GM18505 (cell line): ENCODE measurements at regions not wholly inside any gene's neighbourhood (a gene's known extent, or its start where the extent isn't known, plus 50 kb on each side); places are given as distances from the start of the nearest gene placed in this dataset.

Experiments used
- ATAC-seq: cut with Tn5 transposase; IDR thresholded peaks from one replicate; pipeline ENCODE4 v1.9.1; 2021; ENCODE audit not compliant: unreplicated experiment
- POLR2A ChIP-seq: IDR thresholded peaks from 4 replicates; pipeline ENCODE4 v1.6.1; 2011; ENCODE audit warnings: borderline replicate concordance; ENCODE audit not compliant: insufficient read depth, insufficient read length; ENCODE audit errors: extremely low read depth

DNA sequence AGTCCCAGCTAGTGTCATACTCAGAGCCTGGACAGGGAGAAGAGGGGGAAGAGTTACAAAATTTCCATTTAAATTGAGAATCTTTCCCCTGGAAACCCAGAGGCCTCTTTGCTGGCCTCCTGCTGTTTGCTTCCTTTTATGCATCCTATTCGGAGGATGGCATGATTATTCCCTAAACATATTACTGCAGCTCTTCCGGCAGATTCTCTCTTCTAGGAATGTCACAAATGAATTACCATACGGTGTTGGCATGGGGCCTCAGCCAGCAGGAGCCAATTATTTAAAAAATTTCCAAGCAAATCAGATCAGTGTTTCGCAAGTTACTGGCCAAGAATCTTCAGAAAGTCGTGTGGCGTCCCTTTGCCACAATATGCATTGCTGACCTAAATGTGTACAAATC is 326.7 kb upstream of the NCAM1 start:
- TF ChIP-seq POLR2A, result no peak
- ATAC-seq, result no peak

DNA sequence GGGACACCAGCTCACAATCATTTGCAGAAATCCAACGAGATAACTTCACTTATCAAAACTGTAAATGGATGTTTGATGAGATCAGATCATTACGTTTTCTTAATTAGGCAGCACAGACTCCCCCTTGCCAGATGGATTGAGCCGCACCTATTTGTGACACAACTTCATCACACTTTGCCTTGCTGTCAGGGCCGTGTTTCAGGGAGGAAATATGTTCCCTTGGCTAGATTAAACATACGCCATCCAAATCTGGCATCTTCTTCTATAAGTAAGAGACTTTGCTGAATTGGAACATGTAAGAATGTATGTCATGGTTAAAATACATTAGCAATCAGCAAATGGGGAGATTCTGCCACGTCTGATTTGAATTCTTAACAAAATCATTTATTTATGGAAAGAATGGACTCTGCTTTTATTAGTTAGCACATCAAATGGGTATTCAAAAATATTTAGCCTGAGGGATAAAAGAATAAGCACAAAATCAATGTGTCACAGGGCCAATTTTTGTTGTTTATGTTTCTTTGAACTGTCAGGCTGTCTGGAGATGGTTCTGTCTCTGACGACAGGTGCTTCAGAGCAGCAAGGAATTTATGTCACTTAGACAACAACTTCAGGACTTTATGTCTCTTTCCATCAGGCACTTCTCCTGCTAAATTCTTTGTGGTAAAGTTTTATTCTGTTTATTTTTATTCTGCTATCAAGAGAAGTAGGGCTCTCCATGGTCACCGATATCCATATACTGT is 326.1 kb upstream of the NCAM1 start:
- ATAC-seq, result no peak
- TF ChIP-seq POLR2A, result no peak

DNA sequence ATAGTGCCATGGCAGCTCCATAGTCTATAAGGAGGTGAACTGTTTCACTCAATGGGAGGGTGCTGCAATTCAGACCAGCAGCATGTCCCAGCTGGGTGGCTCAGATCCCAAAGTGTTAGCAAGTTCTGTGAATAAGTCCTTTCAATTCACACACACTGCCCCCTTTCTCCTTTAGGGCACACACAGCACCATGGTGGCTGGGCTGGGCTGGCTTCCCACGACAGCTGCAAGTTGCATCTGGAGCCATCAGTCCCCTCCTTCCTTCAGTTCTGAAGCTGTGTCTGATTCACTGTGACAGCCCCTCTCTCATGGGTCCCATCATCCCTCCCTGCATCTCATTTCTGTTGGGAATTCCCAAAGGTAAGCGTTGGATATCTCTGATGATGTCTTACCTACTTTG is 324.1 kb upstream of the NCAM1 start:
- ATAC-seq, result no peak
- TF ChIP-seq POLR2A, result no peak

DNA sequence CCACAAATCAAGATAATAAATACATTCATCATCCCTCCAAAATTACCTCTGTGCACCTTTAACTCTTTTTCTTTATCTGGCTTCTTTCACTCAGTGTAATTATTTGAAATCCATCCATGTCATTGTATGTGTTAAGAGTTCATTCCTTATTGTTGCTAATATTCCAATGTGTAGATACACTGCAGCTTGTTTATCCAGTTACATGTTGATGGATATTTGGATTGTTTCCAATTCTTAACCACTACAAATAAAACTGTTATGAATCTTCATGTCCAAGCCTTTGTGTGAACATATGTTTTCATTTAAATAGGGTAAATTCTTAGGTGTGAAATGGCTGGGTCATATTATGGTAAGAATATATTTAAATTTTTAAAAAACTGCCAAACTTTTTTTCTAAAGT is 323.3 kb upstream of the NCAM1 start:
- no peak for ATAC-seq
- no peak for TF ChIP-seq POLR2A

DNA sequence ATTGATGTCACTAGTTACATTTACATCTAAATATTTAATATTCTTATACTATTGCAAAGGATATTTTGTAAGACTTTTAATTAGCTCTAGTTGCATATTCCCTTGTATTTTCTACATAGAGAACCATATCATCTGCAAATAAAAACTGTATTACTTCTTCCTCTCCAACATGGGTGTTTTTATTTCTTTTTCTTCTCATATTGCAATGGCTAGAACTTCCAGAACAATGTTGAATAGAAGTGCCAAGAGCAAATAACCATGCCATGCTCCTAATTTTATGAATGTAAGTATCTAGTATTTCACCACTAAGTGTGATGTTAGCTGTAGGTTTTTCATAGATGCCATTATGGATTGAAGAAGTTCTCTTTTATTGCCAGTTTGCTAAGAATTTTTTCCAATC is 321.8 kb upstream of the NCAM1 start:
- TF ChIP-seq POLR2A, result no peak
- ATAC-seq, result no peak

DNA sequence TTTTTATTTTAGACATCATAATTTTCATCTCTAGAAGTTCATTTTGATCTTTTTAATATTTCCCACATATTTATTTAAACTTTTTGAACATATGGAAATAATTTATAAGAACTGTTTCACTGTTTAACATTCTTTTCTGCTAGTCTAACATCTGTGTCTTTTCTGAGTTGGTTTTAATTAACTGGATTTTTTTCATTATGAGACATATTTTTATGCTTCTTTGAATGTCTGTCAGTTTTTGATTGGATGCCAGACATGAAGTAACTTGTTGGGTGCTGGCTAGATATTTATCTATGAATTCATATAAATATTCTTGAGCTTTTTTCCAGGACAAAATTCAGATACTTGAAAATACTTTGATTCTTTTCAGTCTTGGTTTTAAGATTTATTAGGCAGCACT is 317.8 kb upstream of the NCAM1 start:
- ATAC-seq, result no peak
- TF ChIP-seq POLR2A, result no peak

DNA sequence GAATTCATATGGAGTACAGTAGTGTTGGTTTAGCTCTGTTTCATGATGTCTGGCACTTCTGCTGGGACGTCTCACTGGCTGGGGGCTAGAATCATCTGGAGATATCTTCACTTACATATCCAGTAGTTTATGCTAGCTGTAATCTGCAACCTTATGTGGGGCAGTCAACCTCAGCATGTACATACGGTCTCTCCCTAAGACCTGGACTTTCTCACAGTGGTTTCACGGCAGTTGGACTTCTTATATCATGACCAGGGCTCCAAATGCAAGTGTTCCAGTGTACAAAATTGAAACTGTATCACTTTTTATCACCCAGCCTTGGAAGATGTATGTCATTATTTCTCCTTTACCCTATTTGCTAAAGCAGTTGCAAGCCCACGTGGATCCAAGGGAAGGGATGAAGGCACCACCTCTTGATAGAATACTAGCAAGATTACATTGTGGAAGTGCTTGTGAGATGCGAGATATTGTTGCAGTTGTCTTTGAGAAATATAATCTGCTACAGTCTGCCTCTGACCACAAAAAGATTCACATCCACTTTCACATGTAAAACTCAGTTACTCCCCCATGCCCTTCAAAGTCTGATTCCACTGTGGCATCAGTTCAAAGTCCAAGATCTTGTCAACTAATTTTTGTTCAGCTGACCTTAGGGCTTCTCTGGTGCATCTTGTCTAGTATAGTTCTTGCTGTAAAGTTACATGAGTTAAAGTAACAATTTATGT is 316.6 kb upstream of the NCAM1 start:
- peak; percentile 93 for ATAC-seq
- TF ChIP-seq POLR2A, result no peak

DNA sequence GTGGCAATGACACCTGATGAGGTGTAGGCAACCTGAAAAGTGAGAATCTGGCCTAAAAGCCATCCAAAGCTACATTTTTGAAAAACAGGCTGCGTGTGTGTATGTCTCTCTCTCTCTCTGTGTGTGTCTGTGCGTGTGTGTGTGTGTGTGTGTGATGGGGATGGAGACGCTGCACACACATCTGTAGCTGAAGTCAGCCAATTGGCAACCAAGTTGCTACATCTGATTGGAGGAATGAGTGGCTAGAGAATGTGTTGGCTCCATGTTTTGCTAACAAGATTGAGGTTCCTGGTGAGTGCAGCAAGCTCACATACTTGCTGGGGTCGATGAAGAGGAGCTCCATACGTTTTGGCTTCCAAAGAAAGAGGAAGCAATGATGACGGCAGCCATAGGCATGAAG is 311.4 kb upstream of the NCAM1 start:
- ATAC-seq, result no peak
- no peak for TF ChIP-seq POLR2A

DNA sequence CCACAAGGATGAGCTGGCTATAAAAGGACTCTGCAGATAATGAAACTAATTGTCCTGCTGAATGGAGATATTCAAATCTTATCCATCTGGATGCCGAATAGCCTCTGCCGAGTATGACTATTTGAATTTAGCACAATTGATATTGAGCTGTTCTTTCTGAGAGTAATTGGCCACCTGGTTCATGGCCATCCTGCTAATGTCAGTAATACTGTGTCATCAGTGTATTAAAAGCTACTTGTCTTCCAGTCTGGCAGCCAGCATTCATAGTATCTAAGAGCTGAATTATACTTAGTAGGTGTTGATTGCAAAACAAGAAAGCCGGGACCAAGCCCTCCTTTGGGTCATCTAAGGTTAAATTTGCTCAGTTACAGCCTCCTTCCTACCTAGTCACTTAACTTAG is 310.7 kb upstream of the NCAM1 start:
- no peak for TF ChIP-seq POLR2A
- ATAC-seq, result no peak

DNA sequence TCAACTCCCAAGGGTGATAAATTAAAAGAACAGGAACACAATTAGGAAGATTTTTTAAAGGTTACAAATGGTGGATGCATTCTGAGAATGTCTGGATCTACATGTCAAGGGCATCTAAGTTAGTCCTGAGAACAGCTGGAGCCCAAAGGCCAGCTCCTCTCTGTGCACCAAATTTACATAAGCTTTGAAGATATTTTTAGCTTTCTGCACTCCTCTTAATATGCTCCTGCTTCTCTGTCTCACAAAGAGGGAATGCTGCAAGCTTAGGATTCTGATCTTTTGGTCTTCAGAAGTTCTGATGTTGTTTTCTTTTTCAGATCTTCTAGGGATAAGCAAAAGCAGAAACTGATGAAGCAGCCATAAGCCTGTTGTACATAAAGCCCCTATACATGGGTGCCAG is 309.8 kb upstream of the NCAM1 start:
- TF ChIP-seq POLR2A, result no peak
- no peak for ATAC-seq

DNA sequence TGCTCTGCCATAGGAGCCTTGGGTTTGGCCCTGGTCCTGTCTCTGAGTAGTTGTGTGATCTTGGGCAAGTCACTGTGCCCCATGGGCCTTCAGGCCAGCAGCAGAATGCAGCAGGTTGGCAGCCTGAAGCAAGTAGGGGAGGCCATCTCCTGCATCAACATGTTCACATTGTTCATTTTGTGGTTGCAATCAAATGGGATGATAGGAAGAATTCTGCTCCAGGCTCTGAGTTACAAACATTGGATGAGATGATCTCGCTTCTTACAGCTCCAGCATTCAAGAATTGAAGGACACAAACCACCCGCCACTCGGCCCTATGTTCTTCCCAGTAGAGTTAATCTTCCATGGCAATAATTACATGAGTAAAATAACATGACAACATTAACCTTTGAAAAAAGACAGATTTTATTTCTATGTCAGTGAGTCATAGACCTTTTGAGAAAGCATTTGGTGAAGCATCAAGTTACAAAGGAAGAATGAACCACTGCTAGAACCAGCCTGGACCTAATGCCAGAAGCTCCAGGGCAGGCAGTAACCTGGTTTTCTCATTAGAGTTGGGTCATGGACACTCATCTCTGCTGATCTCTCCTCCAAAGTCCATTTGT is 308.3 kb upstream of the NCAM1 start:
- no peak for TF ChIP-seq POLR2A
- no peak for ATAC-seq

DNA sequence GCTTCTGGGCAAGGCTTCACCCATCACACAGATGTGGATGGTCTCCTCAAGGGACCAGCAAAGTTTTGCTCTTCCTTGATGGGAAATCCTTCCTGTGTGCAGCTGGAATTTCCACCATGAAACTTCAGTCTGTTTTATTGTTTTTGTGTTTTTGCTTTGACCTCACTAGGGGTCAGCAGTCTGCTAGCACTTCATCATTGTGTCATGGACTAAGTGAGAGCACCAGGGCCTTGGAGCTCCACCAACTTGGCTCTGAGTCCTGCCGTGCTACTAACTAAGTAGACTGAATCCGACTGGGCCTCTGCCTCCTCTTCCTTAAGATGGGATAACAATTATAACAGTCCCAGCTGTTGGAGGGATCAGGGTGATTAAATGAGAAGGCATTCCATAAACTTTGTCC is 305.8 kb upstream of the NCAM1 start:
- ATAC-seq, result no peak
- no peak for TF ChIP-seq POLR2A

DNA sequence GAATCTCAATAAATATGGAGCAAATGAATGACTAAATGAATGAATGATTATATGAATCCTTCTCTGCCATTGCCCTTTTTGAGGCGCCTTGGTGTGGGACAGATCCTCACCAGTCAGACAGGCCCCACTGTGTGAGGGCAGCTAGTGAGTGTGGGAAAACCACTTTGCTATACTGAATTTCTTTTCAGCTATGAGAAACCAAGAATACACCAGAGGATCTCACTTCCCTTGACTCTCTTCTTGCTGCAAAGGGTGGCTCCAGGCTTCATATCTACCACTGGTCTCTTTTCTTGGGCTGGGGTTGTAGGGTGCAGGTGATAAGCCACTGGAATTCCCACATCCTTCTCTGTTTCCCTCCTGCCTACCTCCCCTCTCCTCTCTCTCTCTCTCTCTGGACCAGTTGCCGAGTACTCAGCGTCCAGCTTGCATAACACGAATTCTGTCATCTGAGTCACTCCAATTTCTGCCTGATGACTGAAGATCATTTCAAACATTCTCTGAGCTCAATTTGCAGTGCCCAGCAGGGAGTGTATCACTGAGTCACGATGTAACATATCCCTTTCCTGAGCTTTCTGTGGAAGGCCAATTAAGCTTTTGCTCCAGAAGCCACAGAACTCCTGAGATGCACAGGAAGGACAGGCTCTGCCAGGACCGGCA is 304.3 kb upstream of the NCAM1 start:
- ATAC-seq, result no peak
- no peak for TF ChIP-seq POLR2A

DNA sequence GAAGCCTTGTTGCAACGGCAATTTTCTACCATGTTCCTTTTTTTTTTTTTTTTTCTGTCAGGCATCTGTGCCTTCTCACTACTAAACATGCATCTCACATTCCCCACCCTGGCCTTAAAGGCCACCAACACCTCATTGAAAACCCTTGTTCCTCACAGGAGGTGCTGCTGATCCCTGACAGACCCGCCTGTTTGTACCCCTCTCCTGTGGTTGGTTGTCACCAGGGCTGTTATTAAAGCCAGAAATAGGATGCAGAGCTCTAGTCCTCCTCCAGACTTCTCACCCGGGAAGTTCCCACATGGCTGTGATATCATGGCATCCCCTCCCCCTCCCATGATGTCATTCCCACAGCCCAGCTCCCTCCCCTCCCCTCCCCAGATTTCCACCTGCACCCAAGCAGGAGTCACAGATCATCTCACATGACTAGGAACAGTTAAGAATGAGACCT is 302.8 kb upstream of the NCAM1 start:
- no peak for ATAC-seq
- TF ChIP-seq POLR2A, result no peak

DNA sequence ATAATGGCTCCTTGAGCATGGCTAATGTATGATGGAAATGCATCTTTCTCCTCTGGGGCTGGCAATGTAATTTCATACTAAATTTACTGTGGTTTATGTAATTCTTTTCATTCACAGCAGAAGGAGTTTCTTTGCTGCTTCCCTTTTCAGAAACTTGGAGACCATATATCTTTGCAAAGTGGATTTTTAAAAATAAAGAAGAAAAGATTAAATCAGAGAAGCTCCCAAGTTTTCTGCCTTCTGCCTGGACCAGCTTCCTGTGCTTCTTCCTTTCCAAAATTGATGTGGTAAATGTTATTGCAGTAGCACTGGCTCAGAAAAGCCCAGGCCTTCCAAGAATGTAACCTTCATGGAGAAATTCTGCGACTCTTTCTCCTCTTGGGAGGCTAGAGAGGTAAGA is 300.1 kb upstream of the NCAM1 start:
- no peak for TF ChIP-seq POLR2A
- ATAC-seq, result no peak

DNA sequence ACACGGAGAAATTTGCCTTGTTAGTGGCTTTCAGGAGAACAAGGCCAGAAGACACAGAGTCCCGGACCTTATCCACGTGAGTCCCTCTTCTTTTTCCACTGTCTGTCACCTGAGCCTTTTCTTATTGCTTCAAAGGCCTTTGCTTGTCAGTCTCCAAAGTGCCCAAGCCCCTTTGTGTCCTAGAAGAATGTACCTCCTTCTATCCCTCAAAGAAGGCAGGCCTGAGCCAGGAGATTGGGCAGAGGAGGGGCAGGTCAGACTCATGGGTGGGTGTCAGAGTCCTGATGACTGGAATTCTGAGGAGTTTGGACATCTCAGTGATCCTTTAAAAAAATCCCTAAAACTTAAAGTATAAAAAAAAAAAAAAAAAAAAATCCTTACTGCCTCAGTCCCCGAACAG is 299.6 kb upstream of the NCAM1 start:
- TF ChIP-seq POLR2A, result no peak
- no peak for ATAC-seq
